OCI-LY3 (cell line): ENCODE measurements at regions not wholly inside any gene's neighbourhood (a gene's known extent, or its start where the extent isn't known, plus 50 kb on each side); places are given as distances from the start of the nearest gene placed in this dataset.

Experiments
- CTCF ChIP-seq: fragments of 200-600, 300-600 bp; sonication (generic); IDR thresholded peaks from 2 replicates; pipeline ENCODE4 v1.5.1; 2014; ENCODE audit warnings: antibody characterized with exemption, low read length, low read depth
- EZH2phosphoT487 ChIP-seq: fragments of 200-600 bp; shearing (Covaris generic); IDR thresholded peaks from 2 replicates; pipeline ENCODE4 v1.6.1; 2018; ENCODE audit warnings: antibody characterized with exemption, mixed run types, low read depth

DNA sequence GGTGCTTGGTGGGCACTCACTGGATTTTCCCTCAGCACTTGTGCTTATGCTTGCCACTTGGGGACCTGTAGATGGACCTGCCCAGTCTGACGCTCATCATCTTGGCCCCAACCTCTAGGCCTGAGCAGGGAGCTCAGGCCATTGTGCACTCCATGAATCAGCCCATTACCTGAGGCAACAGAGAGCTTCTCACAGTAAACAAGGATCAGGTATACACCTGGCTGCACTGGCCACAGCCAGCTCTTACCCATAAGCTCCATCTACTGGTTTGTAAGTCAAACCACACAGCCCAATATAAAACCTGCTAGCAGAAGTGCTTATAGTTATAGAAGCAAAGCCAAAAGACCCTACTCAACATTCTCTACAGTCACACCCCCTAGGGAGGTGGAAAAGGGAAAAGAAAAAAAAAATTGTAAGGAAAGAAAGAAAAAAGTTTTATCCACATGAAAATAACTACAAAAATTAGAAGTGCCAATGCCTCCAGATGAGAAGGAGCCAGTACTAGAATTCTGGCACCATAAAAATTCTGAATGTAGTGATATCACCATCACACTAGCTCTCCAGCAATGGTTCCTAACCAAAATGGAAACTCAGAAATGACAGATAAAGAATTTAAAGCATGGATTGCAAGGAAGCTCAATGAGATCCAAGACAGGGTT lies 87.8 kb upstream of the CDH5 start:
- no peak for TF ChIP-seq CTCF
- no peak for TF ChIP-seq EZH2phosphoT487
